ENCODE measurements at regions not wholly inside any gene's neighbourhood (a gene's known extent, or its start where the extent isn't known, plus 50 kb on each side); places are given as distances from the start of the nearest gene placed in this dataset.
"Not testable (repeated sequence)": the region's sequence is repeated elsewhere in the genome, so short reads cannot be mapped to it uniquely, and the experiment has no call there.

DNA sequence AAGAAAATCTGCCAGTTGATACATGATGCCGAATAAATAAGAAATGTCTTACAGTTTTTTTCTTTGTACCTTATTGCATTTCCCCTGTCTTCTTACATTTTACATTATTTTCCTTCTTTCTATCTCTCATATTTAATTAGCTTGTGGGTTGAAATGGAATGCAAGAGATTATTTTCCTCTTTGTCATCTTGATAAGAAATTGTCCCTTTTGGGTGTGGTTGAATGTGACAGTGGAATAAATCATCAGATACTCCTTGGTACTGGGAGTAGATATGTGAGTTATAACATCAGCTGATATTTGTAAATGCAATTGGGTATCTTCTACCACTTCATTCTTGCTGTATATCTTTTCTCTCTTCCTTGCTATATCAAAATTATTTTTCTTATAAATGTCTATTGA, 997.4 kb downstream of the RAPGEF2 start:
- TF ChIP-seq, protein P1, sequence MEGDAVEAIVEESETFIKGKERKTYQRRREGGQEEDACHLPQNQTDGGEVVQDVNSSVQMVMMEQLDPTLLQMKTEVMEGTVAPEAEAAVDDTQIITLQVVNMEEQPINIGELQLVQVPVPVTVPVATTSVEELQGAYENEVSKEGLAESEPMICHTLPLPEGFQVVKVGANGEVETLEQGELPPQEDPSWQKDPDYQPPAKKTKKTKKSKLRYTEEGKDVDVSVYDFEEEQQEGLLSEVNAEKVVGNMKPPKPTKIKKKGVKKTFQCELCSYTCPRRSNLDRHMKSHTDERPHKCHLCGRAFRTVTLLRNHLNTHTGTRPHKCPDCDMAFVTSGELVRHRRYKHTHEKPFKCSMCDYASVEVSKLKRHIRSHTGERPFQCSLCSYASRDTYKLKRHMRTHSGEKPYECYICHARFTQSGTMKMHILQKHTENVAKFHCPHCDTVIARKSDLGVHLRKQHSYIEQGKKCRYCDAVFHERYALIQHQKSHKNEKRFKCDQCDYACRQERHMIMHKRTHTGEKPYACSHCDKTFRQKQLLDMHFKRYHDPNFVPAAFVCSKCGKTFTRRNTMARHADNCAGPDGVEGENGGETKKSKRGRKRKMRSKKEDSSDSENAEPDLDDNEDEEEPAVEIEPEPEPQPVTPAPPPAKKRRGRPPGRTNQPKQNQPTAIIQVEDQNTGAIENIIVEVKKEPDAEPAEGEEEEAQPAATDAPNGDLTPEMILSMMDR (IDR thresholded peaks at IDR 0.05; ENCODE audit: low read depth, low read length): no peak
- no peak for DNase-seq (ENCODE audit: extremely low read depth, low read depth)

DNA sequence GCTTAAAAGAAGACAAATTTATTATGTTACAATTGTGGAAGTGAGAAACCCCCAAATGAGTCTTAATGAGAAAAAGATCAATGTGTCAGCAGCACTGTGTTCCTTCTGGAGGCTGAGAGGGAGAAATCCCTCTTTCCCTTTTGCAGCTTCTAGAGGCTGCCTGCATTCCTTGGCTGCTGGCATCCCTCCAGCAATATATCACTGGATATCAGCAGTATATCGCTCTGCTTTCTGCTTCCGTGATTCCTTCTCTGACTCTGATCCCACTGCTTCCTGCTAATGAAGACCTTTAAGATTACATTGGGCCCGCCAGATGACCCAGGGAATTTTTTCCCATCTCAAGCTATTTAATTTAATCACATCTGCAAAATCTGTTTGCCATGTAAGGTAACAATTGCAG, 1008.0 kb downstream of the RAPGEF2 start:
- no peak for DNase-seq (ENCODE audit: extremely low read depth, low read depth)
- TF ChIP-seq, protein P1 (IDR thresholded peaks at IDR 0.05; ENCODE audit: low read depth, low read length): no peak

DNA sequence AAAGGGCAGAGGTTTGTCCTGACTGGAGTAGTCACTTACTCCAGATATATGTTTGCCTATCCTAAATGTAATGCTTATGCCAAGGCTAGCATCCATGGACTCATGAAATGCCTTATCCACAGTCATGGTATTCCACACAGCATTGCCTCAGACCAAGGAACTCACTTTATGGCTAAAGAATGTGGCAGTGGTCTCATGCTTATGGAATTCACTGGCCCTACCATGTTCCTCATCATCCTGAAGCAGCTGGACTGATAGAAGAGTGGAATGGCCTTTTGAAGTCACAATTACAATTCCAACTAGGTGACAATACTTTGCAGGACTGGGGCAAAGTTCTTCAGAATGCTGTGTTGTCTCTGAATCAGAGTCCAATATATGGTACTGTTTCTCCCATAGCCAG, 1014.8 kb downstream of the RAPGEF2 start:
- TF ChIP-seq, protein P1 (IDR thresholded peaks at IDR 0.05; ENCODE audit: low read depth, low read length): no peak
- no peak for DNase-seq (ENCODE audit: extremely low read depth, low read depth)

- not testable (repeated sequence) for DNase-seq (ENCODE audit: extremely low read depth, low read depth)
Observed at GRCh38 chr4:160125576-160126287, 1022.9 kb downstream of the RAPGEF2 start.

- TF ChIP-seq, protein P1 (IDR thresholded peaks at IDR 0.05; ENCODE audit: low read depth, low read length): no peak
- no peak for DNase-seq (ENCODE audit: extremely low read depth, low read depth)
Observed at GRCh38 chr4:160127211-160127610, 1024.3 kb downstream of the RAPGEF2 start.

DNA sequence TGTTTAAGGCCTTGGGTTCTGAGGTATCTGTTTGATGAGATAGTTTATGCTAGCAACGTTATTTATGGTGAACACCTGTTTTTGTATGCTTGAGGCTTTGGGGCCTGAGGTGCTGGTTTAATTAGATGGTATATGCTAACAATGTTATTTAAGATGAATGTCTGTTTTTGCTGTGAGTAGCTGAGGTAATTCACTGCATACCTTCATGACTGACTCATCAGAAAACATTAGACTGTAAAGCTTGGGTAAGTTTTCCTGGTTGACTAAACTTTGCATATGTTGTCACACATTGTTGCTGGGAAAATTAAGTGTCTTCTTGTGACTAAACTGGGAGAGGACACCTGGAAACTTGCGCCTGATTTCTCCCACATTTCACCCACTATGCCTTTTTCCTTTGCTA, 1026.6 kb downstream of the RAPGEF2 start:
- TF ChIP-seq, protein P1 (IDR thresholded peaks at IDR 0.05; ENCODE audit: low read depth, low read length): no peak
- DNase-seq (ENCODE audit: extremely low read depth, low read depth): no peak

- TF ChIP-seq, protein P1 (IDR thresholded peaks at IDR 0.05; ENCODE audit: low read depth, low read length): no peak
Observed at GRCh38 chr4:160136021-160136420, 1033.1 kb downstream of the RAPGEF2 start.

GRCh38 chr4:160141206-160141605, 1038.3 kb downstream of the RAPGEF2 start:
- TF ChIP-seq, protein P1 (IDR thresholded peaks at IDR 0.05; ENCODE audit: low read depth, low read length): no peak
- no peak for DNase-seq (ENCODE audit: extremely low read depth, low read depth)

More at GRCh38 chr4:160136021-160136420, 1033.1 kb downstream of the RAPGEF2 start:
- DNase-seq (ENCODE audit: extremely low read depth, low read depth): no peak

Data from AG09319 (cell line).